GM12873 (cell line): ENCODE measurements at regions not wholly inside any gene's neighbourhood (a gene's known extent, or its start where the extent isn't known, plus 50 kb on each side); places are given as distances from the start of the nearest gene placed in this dataset.

ENCODE experiments used
- CTCF ChIP-seq: IDR thresholded peaks from 2 replicates; pipeline ENCODE4 v1.5.1; 2012; ENCODE audit warnings: low read depth, mild to moderate bottlenecking, moderate library complexity, low read length, control low read depth; ENCODE audit not compliant: insufficient read depth; ENCODE audit errors: missing control alignments

- no peak for TF ChIP-seq CTCF
Observed at GRCh38 chr4:23144707-23145106, 452.0 kb downstream of the GBA3 start.

- TF ChIP-seq CTCF = peak; percentile 74
Observed at GRCh38 chr4:23135792-23136645, 443.3 kb downstream of the GBA3 start.

GRCh38 chr4:23134331-23134730, 441.6 kb downstream of the GBA3 start:
- no peak for TF ChIP-seq CTCF

- no peak for TF ChIP-seq CTCF
Observed at GRCh38 chr4:23130845-23131244, 438.1 kb downstream of the GBA3 start.

- TF ChIP-seq CTCF = no peak
Observed at GRCh38 chr4:23125118-23125517, 432.4 kb downstream of the GBA3 start.

GRCh38 chr4:23122666-23123400, 430.1 kb downstream of the GBA3 start:
- no peak for TF ChIP-seq CTCF

GRCh38 chr4:23120374-23120773, 427.6 kb downstream of the GBA3 start:
- TF ChIP-seq CTCF = no peak
